Body of pancreas (tissue), 4 donors: ENCODE measurements at regions not wholly inside any gene's neighbourhood (a gene's known extent, or its start where the extent isn't known, plus 50 kb on each side); places are given as distances from the start of the nearest gene placed in this dataset.

Source experiments
- POLR2A ChIP-seq, 3 donors: fragments of 450-650 bp; IDR thresholded peaks; one replicate each; pipeline ENCODE4 v1.6.1; 2016; ENCODE audit warnings: antibody characterized with exemption in 3 of 3, mild to moderate bottlenecking in 2 of 3
- TF ChIP-seq, protein P1 (sequence below), 7 experiments: fragments of 450-650 bp in 4 of 7; fragments of 200-600 bp in 3 of 7; sonication (generic) in 3 of 7; IDR thresholded peaks; one replicate each; pipeline ENCODE4 v1.5.1; 2016 to 2019; ENCODE audit warnings: antibody characterized with exemption in 7 of 7

- TF ChIP-seq, protein P1, sequence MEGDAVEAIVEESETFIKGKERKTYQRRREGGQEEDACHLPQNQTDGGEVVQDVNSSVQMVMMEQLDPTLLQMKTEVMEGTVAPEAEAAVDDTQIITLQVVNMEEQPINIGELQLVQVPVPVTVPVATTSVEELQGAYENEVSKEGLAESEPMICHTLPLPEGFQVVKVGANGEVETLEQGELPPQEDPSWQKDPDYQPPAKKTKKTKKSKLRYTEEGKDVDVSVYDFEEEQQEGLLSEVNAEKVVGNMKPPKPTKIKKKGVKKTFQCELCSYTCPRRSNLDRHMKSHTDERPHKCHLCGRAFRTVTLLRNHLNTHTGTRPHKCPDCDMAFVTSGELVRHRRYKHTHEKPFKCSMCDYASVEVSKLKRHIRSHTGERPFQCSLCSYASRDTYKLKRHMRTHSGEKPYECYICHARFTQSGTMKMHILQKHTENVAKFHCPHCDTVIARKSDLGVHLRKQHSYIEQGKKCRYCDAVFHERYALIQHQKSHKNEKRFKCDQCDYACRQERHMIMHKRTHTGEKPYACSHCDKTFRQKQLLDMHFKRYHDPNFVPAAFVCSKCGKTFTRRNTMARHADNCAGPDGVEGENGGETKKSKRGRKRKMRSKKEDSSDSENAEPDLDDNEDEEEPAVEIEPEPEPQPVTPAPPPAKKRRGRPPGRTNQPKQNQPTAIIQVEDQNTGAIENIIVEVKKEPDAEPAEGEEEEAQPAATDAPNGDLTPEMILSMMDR (IDR thresholded peaks at IDR 0.05), result no peak
- TF ChIP-seq POLR2A (IDR thresholded peaks at IDR 0.05), result no peak
Measured at GRCh38 chr16:8254405-8254804, 335.9 kb downstream of the TMEM114 start.
